GM19025 (cell line): ENCODE measurements at regions not wholly inside any gene's neighbourhood (a gene's known extent, or its start where the extent isn't known, plus 50 kb on each side); places are given as distances from the start of the nearest gene placed in this dataset.
"Not testable (repeated sequence)": the region's sequence is repeated elsewhere in the genome, so short reads cannot be mapped to it uniquely, and the experiment has no call there.

Source experiments
- ATAC-seq: cut with Tn5 transposase; IDR thresholded peaks from one replicate; pipeline ENCODE4 v1.9.1; 2021; ENCODE audit warnings: mild to moderate bottlenecking, low read depth, moderate library complexity; ENCODE audit not compliant: unreplicated experiment

DNA sequence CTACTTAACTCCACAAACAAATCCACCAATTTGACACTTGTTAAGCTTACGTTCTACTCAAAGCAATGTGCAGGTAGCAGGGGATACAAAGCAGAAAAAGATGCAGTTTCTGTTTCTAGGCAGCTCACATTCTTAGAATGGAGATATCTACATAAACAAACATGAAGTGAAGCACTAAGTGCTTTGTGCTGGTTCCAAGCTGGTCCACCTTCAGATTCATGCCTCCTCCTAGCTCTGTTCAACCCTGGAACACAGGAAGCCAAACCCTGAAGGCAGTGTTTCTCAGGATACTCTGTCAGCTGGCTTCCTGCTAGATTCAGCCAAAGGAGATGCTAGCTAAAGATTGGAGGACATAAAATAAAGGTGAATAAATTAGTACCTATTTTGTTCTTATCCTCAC lies 55.3 kb upstream of the NOL4 start:
- no peak for ATAC-seq

DNA sequence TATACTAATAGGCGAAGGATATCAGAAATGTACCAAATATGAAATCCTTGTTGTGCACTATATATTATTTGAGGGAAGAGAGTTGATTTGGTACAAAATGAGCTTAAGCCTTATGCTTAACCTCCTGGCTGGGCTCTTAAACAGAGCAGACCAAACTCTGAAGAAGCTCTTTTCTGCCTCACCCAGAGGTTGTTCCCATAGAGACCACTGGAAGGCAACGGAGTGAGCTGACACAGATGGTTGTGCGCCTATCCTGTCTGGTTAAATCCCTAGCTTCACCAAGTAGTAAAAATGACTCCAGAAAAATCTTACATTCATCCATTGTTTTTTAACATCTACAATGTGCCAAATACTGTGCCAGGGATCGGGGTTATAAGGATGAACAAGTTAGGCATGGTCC lies 55.9 kb upstream of the NOL4 start:
- no peak for ATAC-seq

DNA sequence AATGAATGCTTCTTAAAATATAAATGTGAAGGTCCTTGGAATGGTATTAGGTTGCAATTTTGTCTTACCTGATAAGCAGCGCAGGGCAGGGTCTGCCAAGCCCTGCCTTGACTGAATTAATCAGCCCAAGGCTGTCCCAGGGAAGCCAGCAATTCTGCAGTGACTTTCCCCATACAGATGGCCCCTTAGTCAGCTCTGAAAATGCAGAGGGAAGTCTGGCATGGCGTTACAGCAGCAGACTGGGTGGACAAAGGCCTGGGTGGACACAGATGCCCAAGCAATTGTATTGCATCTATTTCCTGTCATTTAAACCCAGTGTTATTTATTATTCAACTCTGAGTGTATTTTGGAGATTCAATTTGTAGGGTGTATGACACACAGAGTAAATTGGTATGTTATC lies 56.6 kb upstream of the NOL4 start:
- ATAC-seq, result no peak

DNA sequence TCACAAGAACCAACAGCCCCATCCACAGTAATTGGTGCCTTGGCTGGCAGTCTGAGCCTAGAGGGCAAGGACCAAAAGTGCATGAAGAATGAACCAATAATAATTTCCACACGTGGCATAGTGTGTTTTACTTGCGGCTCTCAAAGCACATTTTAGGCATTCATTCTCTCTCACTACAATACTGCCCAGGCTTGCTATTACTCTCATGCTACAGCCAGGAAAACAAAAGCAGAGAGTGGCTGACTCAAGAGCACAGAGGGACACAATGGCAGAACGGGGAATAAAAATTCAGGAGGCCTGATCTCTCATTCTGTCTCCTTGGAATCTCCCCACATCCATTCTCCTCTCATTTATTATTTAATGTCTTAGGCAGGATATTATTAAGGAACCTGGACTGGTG lies 57.0 kb upstream of the NOL4 start:
- no peak for ATAC-seq

DNA sequence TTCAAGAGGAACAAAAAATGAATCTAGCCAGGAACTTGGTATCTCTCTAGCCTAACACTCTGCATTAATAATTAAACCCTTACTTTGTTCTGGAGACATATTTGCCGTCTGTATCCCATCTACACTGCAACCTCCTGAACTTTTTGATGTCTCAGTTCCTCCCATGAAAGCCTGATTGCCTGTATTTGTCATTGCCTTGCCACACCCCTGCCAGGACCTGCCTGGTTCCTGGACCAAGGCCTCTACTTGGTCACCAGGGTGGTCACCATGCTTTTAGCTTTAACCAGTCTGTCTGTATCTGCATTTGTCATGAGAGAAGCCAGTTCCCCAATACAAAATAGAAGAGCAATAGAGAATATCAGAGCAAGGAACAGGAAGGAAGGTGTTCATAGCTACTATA lies 58.8 kb upstream of the NOL4 start:
- no peak for ATAC-seq

DNA sequence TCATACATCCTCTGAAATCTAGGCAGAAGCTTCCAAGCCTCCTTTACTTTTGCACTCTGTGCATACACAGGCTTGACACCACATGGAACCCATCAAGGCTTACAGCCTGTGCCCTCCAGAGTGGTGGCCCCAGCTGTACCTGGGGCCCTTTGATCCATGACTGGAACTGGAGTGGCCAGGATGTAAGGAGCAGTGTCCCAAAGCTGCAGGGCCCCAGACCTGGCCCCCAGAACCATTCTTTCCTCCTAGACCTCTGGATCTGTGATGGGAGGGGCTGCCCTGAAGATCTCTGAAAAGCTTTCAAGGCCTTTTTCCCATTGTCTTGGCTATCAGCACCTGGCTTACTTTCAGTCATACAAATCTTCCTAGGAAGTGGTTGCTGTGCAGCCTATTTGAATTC lies 63.1 kb upstream of the NOL4 start:
- ATAC-seq, result no peak

DNA sequence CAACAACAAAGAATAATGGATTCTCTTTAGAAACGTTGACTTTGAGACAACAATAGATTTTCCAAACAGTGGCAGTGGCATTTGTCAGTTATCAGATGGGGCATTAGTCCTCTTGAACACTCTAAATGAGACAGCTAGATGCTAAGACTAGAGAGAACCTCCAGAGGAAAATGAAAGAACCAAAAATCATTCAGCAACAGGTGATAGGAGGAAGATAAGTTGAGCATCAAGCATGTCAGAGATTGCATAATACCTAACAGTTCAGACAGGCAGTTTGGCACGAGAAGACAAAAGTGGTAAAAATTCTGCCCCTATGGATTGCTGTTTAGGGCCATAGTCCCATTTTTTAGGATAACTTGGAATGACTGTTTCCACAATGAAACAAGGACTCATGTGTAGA lies 67.9 kb upstream of the NOL4 start:
- ATAC-seq, result no peak

DNA sequence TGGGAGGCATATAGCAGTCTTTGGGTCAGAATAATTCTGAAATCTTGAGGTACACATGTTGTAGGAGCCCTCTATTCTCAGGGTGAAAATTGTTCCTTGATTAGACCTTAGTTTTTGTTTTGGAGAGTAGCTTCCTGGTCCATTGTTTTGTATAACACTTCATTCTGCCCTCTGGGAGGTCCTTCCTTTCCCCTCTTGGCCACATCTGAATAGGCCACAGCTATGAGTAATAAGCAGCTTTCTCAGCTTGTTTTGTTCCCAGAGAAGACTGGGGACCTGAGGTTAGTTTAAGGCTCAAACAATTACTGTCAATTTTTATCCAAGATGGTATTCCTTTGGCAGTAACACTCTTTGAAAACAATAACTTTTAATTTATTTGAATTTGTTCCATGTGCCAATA lies 72.6 kb upstream of the NOL4 start:
- no peak for ATAC-seq

DNA sequence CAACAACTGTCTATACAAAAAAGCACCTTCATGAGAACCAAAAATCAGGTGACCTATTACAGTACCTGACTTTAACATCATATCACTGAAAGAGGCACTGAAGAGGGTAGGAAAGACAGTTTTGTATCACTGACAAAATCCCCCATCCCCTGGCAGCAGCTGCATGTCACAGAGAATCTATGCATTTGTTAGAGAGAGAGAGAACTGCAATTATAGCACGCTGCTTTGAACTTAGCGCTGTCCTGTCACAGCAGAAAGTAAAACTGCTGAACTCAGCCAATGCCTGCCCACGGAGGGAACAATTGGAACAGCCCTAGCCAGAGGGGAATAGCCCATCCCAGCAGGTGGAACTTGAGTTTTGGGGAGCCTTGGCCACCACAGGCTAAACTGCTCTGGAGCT lies 75.1 kb upstream of the NOL4 start:
- no peak for ATAC-seq

DNA sequence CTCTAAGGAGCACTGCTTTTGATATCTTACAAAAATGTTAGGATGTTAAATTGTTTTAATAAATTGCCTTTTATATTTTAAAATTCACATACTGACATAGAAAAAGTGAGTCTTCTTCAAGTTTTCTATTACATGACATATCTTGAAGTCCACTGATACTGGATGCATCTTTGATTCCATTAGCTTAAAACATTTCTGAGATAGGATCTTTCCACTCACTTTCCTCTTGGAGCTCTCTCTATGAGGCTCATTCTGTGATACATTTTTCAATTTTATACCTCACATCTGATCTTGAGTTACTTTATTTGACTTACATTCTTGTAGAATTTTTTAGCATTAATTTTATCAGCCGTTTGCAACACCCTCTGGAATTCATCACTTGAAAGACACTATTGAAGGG lies 86.8 kb upstream of the NOL4 start:
- no peak for ATAC-seq

DNA sequence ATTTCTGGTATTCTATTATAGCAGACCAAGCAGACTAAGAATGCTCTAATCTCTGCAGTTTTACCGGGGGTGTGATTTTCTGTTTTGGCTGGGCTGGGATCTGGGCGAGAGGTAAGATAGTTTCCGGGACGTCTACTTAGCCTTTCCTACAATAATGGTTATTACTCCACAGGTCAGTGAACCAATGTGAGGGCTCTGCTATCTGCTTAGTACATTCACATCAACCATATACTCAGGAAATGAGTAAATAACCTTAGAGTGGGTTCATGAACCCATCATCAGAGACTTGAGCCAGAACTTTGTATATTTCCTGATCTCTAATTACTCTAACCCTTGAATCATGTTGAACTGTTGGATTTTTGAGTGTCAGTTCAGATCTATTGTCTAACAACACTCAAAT lies 90.1 kb upstream of the NOL4 start:
- no peak for ATAC-seq

DNA sequence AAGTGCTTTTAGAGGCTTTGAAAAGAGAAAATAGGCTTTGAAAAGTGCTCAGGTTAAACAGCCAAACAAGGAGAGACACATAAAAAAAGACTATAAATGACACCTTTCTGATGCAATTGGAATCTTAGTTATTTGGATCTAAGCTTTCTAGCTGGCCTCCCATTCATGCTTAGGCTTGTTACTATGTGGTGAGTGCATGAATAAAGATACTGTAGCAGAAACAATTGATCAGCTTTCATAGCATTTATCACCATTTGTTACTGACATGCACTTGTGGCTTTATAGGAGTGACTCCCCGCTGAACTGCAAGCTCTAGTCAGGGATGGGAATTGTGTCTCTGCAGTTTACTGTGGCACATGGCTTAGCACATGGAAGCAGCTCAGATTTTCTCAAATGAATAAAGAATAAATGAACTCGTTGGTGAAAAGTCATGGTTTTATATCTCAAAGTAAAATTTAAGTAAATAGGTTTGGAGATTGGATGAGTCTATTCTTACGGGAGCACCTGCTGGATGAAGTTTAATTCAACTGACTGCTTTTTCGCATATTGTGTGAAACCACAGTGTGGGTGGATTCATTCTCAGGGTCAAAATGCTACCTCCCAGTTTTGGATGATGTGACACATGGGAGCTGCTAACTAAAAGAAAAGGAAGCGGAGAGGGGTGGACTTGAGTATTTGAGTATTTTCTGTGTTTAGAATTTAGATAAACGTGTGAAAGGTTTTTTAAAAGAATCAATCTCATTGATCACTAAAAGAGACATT lies 91.1 kb upstream of the NOL4 start:
- no peak for ATAC-seq

DNA sequence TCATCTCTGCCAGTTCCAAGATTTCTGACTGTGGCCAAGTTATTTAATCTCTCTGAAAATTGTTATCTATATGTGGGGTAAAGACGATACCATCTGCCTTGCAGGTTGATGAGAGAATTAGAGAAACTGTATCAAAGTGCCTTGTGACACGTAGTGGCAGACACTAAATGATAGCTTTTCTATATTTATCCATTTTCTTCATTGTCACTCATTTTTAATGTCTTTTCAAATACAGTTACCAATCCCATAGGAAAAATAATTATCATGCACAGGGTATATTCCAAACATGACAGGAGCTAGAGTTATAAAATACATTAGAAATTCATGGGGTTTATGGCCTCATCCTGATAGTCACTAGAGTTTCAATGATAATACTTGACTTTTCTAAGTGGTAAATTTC lies 95.6 kb upstream of the NOL4 start:
- no peak for ATAC-seq

DNA sequence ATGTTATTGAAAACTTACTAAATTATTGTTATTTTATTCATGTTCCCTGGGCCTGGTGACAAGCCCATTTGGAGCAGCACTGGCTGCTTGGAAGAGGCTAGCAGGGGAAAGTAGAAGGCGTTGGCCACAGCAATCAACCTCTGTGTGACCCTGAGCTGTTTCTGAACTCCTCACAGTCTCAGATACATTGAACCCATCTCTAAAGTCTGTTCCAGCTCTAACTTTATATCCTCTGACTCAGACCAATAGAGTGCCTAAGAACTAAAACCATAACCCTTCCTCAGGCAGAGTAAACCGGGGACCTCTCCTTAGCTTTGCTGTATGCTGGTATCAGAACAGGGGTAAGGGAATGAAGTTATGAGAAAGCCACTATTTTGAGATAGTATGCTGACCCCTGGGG lies 96.4 kb upstream of the NOL4 start:
- ATAC-seq, result peak; percentile 62

DNA sequence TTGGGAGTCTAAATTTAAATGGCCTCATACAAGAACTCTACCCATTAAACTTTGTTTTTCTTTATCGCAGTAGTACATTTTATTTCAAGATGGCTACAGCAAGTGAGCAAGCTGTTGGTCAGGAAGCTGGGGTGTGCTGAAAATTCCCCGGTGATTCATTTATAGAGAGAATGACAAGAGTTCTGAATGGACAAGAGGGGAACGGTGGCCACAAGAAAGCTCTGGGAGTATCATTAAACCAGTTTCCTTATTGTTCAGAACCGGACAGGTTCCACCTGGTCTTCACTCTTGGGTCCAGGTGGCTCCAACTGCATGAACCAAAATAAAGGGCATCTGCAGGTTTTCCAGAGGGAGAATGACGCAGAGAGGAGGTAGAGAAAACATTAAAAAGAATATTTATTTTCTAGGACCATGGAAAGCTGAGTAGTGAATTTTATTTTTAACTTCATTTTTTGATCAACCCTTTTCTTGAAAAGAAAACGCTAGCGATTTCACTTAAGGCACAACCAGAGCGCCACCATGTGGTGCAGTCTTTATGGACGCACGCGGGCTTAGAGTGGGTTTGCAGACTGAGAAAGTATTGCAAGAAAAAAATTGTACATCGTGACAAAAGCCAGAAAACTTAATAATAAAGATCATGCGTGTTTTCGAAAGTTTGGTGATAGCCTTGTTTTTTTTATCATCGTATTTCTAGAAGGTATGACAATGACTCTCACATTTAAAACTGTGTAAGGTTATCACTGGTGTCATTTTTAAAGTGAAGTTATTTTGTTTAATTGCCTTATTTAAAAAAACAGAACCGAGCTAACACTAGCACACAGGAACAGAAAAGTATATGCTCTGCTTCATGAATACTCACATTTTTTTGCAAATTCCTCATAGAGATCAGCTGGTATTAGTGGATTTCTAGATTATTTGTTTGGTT lies 97.9 kb upstream of the NOL4 start:
- ATAC-seq, result peak; percentile 67

DNA sequence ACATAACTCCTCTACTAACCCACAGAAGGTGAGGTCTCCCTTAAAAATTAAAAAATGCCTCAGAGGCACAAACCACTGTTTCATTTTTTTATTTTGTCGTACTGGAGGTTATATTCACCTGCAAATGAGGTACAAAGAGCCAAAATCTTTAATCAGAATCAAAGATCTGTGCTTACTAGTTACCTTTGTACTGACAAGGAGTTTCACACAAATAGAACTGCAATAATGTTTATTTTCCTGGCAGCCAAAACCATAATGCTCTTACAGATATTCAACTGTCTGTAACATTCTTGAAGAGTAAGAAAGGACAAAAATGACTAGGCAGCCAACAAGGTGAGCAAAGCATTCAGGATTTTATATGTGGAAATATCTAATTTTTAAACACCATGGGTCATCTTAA lies 105.1 kb upstream of the NOL4 start:
- no peak for ATAC-seq

DNA sequence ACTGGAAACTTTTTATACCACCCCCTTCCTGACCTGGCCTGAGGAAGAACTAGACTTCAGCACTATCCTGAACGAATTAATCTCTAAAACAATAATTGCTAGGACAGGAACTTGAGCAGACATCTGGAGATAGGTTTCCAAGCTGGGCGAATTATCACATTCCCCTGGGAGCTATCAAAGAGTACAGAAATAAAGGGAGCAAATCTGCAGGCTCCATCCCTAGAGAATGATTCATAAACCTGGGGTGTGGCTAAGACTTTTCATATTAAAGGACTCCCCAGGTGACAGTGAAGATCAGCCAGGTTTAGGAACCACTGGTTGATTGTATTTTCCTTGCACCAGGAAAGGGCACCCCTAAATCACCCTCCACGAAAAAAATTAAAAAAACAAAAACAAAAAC lies 105.6 kb upstream of the NOL4 start:
- no peak for ATAC-seq

DNA sequence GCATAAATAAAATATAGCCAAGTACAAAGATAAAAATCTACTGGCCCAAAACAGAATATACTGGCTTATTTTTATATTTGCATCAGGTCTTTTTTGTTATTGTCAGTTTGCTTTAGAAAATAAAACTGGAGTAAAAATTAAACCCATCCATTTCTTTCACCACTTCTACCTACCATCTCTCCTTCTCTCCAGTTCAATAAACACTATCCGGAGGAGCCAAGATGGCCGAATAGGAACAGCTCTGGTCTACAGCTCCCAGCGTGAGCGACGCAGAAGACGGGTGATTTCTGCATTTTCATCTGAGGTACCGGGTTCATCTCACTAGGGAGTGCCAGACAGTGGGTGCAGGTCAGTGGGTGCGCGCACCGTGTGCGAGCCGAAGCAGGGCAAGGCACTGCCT lies 106.2 kb upstream of the NOL4 start:
- not testable (repeated sequence) for ATAC-seq

DNA sequence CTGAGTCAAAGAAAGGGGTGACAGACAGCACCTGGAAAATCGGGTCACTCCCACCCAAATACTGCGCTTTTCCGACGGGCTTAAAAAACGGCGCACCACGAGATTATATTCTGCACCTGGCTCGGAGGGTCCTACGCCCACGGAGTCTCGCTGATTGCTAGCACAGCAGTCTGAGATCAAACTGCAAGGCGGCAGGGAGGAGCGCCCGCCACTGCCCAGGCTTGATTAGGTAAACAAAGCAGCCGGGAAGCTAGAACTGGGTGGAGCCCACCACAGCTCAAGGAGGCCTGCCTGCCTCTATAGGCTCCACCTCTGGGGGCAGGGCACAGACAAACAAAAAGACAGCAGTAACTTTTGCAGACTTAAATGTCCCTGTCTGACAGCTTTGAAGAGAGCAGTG lies 106.6 kb upstream of the NOL4 start:
- ATAC-seq, result not testable (repeated sequence)

DNA sequence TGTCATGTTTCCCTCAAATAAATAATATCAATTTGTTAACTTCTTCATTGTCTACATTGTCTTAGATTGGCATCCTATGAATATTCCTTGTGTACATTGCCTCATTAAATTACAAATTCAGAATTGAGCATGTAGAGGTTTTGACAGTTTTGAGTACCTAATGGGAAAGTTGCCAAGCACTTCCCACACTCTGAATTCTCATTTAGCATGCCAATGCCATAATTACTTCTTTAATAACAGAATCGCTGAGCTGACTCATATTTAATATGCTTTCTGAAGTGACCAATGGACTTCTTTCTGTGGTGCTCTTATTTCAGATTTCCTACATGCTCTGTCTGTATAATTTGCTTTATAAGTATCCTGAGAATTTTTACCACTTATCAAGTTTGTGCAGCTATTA lies 114.4 kb upstream of the NOL4 start:
- no peak for ATAC-seq

DNA sequence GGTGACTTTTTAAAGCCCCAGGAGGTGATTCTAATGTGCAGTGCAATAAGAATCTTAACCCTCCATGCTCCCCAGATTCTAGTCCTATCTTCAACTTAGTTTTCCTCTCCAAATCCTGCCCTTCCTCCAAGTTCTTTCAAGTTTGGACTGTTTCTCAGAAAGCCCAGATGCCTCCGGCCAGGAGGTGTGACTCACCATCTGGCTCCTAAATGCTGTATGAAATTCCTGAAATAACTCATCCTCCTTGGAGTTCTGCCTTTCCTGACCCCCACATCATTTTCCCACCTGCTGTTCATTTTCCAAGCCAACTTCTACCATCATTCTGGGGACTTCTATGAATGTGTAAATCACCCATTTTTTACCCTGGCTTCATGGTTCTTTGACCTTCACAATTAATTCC lies 118.2 kb upstream of the NOL4 start:
- no peak for ATAC-seq

DNA sequence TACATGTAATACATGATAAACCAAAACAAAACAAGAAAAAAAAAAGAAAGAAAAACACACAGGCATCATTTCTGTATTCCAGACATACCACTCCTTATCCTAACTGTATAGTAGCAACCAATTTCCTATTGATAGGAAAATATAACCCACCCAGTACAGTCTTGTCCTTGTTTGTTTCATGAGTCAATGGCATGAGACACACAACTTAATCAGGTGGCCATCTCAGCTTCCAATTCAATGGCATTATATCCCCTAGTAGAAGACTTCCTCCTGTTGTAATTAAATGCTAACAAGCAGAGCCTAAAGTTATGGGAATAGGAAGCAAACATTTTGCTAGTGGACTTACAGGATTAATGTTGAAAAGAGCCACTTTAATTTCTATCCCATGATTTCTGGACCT lies 121.0 kb upstream of the NOL4 start:
- ATAC-seq, result no peak
